D341Med (cell line): ENCODE measurements at regions not wholly inside any gene's neighbourhood (a gene's known extent, or its start where the extent isn't known, plus 50 kb on each side); places are given as distances from the start of the nearest gene placed in this dataset.
"Not testable (repeated sequence)": the region's sequence is repeated elsewhere in the genome, so short reads cannot be mapped to it uniquely, and the experiment has no call there.

Source experiments
- DNase-seq: peaks from one replicate; pipeline ENCODE4 v3.0.0; 2012; ENCODE audit warnings: low spot score

- no peak for DNase-seq
These were observed 316.5 kb downstream of the ICE1 start for GRCh38 chr5:5738797-5739489.

- no peak for DNase-seq
These were observed 313.5 kb downstream of the ICE1 start for GRCh38 chr5:5736007-5736406.

GRCh38 chr5:5733058-5733457 lies 310.6 kb downstream of the ICE1 start:
- DNase-seq = not testable (repeated sequence)

- DNase-seq = no peak
These were observed 303.9 kb downstream of the ICE1 start for GRCh38 chr5:5726401-5726800.

- DNase-seq = no peak
These were observed 299.4 kb downstream of the ICE1 start for GRCh38 chr5:5721881-5722280.

- no peak for DNase-seq
These were observed 296.8 kb downstream of the ICE1 start for GRCh38 chr5:5719292-5719691.

GRCh38 chr5:5716665-5717064 lies 294.2 kb downstream of the ICE1 start:
- DNase-seq = no peak

- no peak for DNase-seq
These were observed 289.1 kb downstream of the ICE1 start for GRCh38 chr5:5711592-5711991.

GRCh38 chr5:5711112-5711511 lies 288.6 kb downstream of the ICE1 start:
- no peak for DNase-seq

- no peak for DNase-seq
These were observed 288.0 kb downstream of the ICE1 start for GRCh38 chr5:5710471-5710870.

GRCh38 chr5:5708367-5708919 lies 286.0 kb downstream of the ICE1 start:
- no peak for DNase-seq

GRCh38 chr5:5705010-5705409 lies 282.5 kb downstream of the ICE1 start:
- no peak for DNase-seq

- DNase-seq = no peak
These were observed 281.9 kb downstream of the ICE1 start for GRCh38 chr5:5704352-5704751.

- no peak for DNase-seq
These were observed 280.5 kb downstream of the ICE1 start for GRCh38 chr5:5702934-5703333.

- no peak for DNase-seq
These were observed 278.1 kb downstream of the ICE1 start for GRCh38 chr5:5700549-5700948.

- no peak for DNase-seq
These were observed 276.6 kb downstream of the ICE1 start for GRCh38 chr5:5699062-5699461.

GRCh38 chr5:5695266-5695665 lies 272.8 kb downstream of the ICE1 start:
- DNase-seq = no peak

- no peak for DNase-seq
These were observed 266.4 kb downstream of the ICE1 start for GRCh38 chr5:5688925-5689310.

GRCh38 chr5:5688194-5688924 lies 265.9 kb downstream of the ICE1 start:
- no peak for DNase-seq

GRCh38 chr5:5687113-5687512 lies 264.6 kb downstream of the ICE1 start:
- DNase-seq = no peak

GRCh38 chr5:5686356-5686755 lies 263.9 kb downstream of the ICE1 start:
- no peak for DNase-seq

- no peak for DNase-seq
These were observed 263.3 kb downstream of the ICE1 start for GRCh38 chr5:5685737-5686136.

GRCh38 chr5:5683174-5683573 lies 260.7 kb downstream of the ICE1 start:
- DNase-seq = no peak

GRCh38 chr5:5678909-5679308 lies 256.4 kb downstream of the ICE1 start:
- DNase-seq = no peak
